ENCODE measurements at regions not wholly inside any gene's neighbourhood (a gene's known extent, or its start where the extent isn't known, plus 50 kb on each side); places are given as distances from the start of the nearest gene placed in this dataset.

GRCh38 chr22:49272546-49273125 is 555.0 kb downstream of the BRD1 start:
- no peak for DNase-seq (ENCODE audit: extremely low read depth, low read depth)
- no peak for TF ChIP-seq CTCF (IDR thresholded peaks at IDR 0.05; ENCODE audit: low read depth, low read length, missing control alignments)
- H3K4me3 ChIP-seq (replicated peaks; ENCODE audit: low read depth, low read length) = no peak overlapping the region

- DNase-seq (ENCODE audit: extremely low read depth, low read depth) = no peak
- H3K4me3 ChIP-seq (replicated peaks; ENCODE audit: low read depth, low read length) = no peak overlapping the region
- no peak for TF ChIP-seq CTCF (IDR thresholded peaks at IDR 0.05; ENCODE audit: low read depth, low read length, missing control alignments)
Observed at GRCh38 chr22:49271831-49272230, 555.8 kb downstream of the BRD1 start.

GRCh38 chr22:49271369-49271727 is 556.3 kb downstream of the BRD1 start:
- H3K4me3 ChIP-seq (replicated peaks; ENCODE audit: low read depth, low read length) = no peak overlapping the region
- no peak for DNase-seq (ENCODE audit: extremely low read depth, low read depth)
- no peak for TF ChIP-seq CTCF (IDR thresholded peaks at IDR 0.05; ENCODE audit: low read depth, low read length, missing control alignments)

- DNase-seq (ENCODE audit: extremely low read depth, low read depth) = no peak
- no peak for TF ChIP-seq CTCF (IDR thresholded peaks at IDR 0.05; ENCODE audit: low read depth, low read length, missing control alignments)
- H3K4me3 ChIP-seq (replicated peaks; ENCODE audit: low read depth, low read length) = no peak overlapping the region
Observed at GRCh38 chr22:49270595-49271368, 556.9 kb downstream of the BRD1 start.

GRCh38 chr22:49269928-49270327 is 557.7 kb downstream of the BRD1 start:
- DNase-seq (ENCODE audit: extremely low read depth, low read depth) = no peak
- H3K4me3 ChIP-seq (replicated peaks; ENCODE audit: low read depth, low read length) = no peak overlapping the region
- no peak for TF ChIP-seq CTCF (IDR thresholded peaks at IDR 0.05; ENCODE audit: low read depth, low read length, missing control alignments)

GRCh38 chr22:49269371-49269770 is 558.3 kb downstream of the BRD1 start:
- DNase-seq (ENCODE audit: extremely low read depth, low read depth) = no peak
- no peak for TF ChIP-seq CTCF (IDR thresholded peaks at IDR 0.05; ENCODE audit: low read depth, low read length, missing control alignments)
- H3K4me3 ChIP-seq (replicated peaks; ENCODE audit: low read depth, low read length) = no peak overlapping the region
